ENCODE measurements at regions not wholly inside any gene's neighbourhood (a gene's known extent, or its start where the extent isn't known, plus 50 kb on each side); places are given as distances from the start of the nearest gene placed in this dataset.
"Not testable (repeated sequence)": the region's sequence is repeated elsewhere in the genome, so short reads cannot be mapped to it uniquely, and the experiment has no call there.

DNA sequence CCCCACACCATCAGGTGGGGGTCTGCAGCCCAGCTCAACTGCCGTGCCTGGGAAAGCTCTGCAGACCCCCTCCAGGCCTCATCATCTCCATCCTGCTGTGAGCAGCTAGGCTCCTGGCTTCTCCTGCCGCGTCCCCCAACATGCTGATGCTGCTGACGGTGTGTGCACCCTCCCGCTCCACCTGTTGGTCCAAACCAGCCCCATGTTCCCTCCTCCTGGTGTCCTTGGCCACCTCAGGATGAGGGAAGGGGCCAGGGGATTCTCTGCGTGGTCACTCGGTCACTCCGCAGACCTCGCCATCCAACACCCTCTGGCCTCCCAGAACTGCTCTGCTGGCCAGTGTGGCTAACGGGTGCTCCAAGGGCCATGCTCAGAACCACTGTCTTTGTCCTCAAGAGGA is 368.6 kb downstream of the FOXL1 start:
- FAIRE-seq = no peak

GRCh38 chr16:86948046-86948445 is 369.1 kb downstream of the C16orf95 start:
- FAIRE-seq = no peak

DNA sequence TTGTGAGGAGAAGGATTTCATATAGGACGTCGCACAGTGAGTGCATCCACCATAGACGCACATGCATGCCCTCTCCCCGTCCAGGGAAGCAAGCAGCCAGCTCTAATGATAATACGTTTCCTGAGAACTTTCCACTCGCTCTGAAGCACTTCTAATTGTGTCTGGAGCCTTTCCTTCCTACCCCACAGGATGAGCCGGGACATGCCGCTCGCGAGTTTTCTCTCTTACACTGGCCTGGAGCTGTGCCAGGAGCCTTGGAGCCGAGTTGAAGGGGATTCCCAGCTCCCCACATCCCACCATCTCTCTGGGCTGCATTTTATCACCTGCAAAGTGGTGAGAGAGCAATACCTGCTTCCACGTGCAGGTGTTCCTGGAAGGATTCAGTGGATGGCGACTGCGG is 368.1 kb downstream of the C16orf95 start:
- no peak for FAIRE-seq

DNA sequence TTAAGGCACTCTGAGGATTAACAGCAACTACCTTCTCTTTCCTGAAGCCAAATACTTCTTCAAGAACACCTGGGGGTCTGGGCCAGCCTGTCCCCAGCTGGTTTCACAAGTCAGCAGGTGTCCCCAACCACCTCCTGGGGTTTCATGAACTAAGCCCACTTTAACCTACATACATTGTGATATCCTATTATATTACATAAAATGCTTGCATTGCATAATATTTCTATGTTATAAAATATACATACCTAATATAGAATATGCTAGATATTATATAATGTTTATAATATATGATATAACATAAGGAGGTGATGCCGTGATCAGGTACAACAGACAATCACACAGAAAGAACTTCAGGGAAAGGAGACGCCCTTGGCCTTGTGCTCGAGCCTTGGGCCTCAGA is 367.6 kb downstream of the C16orf95 start:
- no peak for FAIRE-seq

DNA sequence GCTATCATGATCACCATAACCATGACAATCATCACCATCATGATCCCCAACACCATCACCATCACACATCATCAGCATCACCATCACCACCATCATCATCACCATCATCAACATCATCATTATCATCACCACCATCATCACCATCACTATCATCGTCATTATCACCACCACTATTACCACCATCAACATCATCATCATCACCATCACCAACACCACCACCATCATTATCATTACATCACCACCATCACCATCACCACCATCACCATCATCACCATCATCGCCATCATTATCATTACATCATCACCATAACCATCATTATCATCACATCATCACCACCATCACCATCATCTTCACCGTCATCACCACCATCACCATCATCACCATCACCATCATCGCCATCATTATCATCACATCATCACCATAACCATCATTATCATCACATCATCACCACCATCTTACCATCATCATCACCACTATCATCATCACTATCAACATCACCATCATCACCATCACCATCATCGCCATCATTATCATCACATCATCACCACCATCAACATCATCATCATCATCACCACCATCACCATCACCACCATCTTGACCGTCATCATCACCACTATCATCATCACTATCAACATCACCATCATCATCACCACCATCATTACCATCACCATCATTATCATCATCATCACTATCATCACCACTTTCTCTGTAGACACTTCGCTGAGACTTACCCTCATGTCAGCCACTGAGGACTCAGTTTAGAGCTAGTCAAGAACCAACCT is 366.0 kb downstream of the C16orf95 start:
- FAIRE-seq = no peak

DNA sequence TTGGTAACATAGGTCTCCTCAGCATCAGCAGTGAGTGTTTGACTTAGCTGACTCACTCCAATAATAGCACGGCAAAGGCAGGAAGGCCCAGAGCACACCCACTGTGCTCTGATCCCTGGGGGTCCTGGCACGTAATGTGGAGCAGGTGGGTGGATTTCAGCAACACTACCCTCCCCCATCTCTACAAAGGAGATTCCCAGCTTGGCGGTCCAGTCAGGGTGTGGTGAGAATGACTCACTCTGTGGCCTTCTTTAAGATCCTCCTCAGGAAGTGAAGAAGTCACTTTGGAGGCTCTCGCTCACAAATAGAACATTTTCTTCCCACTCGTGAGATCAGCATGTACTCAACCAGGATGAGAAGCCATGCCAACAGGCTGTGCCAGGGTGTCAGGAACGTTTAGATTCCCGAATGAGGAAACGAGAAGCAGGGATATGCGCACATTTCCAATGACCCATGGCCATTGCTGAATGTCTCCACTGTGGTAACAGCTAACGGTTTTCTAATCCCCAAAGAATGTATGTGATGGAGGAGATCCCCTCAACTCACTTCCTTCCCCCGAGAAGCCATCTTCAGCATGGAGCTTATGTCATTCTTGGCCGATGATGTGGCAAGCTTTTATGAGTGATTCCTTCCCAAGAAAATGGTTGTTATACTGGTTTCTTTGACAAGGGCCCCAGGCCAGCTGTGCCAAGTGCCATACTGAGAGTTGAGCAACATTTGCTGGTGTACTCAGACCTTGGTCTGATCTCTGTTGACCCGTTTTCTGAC is 365.2 kb downstream of the C16orf95 start:
- no peak for FAIRE-seq

GRCh38 chr16:86952769-86953168 is 364.4 kb downstream of the C16orf95 start:
- FAIRE-seq = no peak

- no peak for FAIRE-seq
These were observed 363.4 kb downstream of the C16orf95 start for GRCh38 chr16:86953631-86954391.

DNA sequence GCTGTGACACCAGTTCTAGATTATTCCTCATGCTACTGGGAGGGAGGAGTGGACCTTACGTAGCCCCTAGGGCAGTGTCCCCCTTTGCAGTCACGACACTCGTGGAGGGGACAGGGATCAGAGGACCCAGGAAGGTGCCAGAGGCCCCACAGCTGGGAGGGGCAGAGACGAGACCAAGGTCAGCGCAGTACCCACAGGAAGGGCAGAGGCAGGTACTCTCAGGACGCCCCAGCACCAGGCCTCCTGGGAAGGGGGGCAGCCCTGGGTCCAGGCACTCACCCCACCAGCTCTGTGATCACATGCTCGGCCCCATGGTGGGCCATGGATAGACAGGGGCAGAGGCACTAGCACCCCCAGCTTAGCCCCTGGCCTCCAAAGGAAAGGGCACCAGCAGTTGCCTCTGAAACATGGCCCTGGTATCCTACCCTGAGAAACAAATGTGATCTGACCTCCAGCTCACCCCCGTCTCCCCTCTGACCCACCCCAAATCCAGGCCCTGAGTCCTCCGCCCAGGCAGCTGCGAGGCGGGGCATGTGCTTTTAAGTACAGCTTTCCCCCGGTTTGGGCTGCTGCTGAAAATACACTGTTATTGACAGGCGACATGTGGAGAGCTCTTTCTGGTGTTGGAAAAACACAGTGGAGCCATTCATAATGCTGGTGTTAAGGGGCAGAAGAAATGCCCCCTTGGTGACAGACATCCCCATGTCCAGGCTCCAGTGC is 361.9 kb downstream of the C16orf95 start:
- FAIRE-seq = no peak

- FAIRE-seq = no peak
These were observed 360.8 kb downstream of the C16orf95 start for GRCh38 chr16:86956437-86956836.

DNA sequence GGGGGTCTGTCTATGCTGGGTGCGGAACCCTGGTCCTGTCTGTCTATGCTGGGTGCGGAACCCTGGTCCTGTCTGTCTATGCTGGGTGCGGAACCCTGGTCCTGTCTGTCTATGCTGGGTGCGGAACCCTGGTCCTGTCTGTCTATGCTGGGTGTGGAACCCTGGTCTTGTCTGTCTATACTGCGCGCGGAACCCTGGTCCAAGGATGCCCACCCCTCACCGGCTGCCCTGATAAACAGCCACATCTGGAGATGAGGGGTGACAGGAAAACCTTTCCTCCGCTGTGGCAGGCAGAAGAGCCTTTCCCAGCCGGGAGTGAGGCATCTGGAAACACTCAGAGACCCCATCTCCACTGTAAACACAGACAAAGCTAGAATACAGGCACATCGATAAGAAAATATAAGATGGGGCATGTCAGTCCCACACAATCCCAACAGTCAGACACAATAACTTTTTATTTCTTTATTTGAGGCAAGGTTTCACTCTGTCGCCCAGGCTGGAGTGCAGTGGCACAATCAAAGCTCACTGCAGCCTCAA is 359.5 kb downstream of the C16orf95 start:
- not testable (repeated sequence) for FAIRE-seq

GRCh38 chr16:86958423-86958822 is 358.8 kb downstream of the C16orf95 start:
- no peak for FAIRE-seq

DNA sequence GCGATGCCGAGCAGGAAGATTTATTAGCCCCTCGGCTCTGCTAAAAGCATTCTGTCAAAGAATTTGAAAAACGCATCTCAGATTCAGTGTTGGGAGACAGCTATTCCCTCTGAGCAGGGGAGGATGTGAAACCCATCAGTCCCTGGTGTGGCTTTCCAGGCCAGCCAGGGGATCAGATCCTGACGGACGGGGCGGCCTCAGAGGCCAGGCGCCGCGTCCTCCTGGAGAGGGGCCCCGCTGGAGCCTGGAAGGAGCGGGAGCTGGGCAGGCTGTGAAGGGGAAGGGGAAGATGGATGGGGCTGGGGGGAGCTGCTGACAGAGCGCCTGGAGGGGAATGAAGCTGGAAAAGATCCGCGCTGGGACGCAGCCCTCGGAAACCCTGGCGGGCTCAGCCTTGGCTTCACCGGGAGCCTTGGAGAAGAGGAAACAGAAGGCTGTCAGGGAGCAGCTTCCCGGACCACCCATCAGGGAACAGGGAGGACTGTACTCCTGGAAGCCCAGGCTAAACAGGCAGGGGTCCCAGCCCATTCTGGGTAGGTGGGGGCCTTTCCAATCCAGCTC is 358.0 kb downstream of the C16orf95 start:
- no peak for FAIRE-seq

DNA sequence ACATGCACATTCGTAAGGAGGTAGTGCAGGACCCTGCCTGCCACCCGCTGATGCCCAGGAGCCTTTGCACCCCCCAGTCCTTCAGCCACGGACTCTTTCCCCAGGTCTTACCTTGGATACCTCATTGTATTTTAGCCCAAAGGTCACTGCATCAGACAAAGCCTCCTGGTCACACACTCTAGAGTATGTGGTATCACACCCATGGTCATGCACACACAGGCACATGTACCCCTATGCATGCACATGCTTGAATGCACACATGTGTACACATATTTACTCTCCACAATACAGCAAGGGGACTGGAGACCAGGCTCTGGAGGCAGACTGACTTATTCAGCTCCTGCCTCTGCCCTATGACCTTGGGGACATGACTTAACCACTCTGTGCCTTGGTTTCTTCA is 357.5 kb downstream of the C16orf95 start:
- FAIRE-seq = no peak

DNA sequence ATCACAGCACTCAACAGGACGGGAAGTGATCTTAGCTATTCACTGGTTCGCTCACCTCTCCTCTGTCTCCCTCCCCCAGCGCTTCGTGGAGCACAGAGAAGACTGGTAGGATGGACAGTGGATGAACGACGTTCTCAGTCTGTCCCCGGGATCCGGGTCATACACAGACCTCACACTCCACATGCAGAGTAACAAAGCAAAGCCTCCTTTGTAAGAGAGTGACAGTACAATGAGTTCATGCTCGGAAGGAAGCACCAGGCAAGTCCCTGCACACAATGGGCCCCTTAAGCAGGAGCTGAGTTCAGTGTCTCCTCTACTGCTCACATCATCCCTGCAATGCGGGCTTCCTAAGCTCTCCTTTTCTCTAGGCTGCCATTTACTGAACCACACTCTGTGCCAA is 356.9 kb downstream of the C16orf95 start:
- FAIRE-seq = no peak

DNA sequence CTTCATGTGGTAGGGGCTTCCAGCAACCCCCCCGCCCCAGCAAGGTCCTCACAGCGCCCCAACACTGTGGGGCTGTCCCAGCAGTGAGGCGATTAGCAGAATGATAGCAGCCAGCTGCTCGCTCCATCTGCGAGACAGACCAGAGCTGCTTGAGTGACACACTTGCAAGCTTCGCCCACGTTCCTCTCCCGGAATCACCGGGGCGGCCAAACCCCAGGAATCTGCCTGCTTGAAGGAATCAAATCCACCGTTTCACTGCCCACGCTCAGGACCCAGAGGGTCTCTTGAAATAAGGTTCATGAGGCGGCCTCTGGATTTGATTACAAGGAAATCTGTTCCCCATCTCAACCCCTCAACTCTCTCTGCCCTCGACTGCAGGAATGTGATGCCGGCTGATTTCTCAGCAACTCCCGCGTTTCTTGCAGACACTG is 356.0 kb downstream of the C16orf95 start:
- no peak for FAIRE-seq

- no peak for FAIRE-seq
These were observed 354.9 kb downstream of the C16orf95 start for GRCh38 chr16:86962259-86962658.

DNA sequence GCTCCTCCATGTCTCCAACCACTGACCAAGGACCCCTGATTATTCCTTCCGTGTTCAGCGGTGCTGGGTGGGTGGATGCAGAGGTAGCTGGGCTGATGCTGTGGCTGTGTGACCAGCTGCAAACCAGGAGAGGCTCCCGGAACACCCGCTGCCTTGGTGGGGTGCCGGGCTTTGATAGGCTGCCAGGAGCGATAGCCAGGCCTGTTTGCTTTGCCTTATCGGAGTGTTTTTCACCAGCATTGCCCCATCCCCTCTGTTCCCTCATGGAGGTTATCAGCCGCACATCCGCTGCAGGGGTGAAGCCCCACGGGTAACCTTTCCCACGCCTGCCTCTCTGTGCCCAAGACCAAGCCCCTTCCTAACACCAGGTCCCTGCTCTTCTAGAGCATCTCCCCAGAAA is 354.3 kb downstream of the C16orf95 start:
- FAIRE-seq = no peak

DNA sequence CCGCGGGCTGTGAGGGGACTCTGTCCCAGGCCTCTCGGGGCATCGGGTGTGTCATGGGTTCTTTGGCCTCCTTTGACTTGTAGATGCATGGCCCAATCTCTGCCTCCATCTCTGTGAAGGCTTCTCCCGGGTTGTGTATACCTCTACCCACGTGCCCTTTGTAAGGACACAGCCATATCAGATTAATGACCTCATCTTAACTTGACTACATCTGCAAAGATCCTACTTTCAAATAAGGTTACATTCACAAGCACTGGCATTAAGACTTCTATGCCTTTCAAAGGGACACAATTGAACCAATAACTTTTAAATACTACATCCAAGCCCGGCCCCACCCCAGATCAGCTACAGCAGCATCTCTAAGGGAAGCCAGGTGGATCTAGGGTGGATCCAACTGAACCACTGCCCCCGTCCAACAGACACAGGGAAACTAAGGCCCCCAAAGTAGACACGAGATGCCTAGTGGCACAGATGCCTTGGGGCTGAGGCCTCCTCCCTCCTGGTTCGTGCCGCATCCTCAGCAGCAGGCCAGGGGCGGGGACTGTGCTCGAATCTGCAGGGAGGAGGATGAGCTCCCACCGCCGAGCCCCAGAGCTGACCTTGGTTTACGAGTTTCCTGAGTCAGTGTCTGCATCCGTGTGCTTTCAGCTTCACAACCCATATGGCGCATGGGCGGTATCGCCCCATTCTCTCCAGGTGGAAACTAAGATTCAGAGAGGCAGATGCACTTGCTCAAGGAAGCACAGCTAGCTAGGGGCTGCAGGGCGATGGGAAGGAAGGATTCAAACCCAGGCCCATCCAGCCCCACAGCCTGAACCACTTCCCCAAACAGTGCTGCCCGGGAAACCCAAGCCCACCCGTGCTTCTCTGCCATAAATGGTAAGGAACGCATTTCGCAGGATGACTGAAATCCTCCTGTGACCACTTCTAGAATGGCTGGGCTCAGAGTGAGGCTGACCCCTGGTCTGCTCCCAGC is 353.3 kb downstream of the C16orf95 start:
- FAIRE-seq = no peak

DNA sequence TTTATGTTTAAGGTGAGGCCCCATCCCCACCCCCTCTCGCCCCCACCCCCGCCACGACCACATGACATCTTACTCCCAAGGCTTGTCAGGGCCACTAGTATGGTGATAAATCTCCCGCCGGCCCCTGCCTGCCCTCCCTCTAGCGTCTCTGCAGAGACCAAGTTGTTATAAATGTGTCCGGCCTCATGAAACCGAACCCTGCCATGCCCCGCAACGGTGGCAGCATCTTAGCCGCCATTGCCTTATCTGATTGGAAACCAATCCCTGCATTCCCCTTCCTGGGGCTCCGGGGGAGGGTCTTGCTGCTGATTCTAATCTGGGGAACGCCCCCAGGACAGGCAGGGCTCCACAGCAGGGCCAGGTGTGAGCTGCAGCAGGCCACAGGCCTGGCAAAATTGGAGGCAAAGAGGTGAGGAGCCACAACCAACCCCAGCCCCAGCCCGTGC is 352.4 kb downstream of the C16orf95 start:
- FAIRE-seq = no peak

DNA sequence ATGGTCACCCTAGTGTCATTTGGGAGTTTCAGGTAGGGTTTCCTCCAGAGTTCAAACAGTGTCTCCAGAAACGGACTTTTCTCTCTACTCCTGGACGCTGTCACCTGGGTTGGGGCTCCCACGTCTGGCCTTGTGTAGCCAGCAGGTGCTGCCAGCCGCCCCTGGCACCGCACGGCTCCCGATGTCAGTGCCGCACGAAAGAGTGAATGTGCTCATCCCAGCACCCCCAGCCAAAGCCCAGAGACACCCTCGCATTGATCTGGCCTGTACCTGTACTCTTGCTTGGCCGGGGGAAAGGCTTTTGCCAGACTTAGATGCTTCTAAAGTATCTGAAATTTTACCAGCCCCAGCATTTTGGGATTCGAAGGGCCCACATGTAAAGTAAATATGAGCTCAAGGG is 351.9 kb downstream of the C16orf95 start:
- FAIRE-seq = no peak

All from A204.1 (cell line).